HG03064 (cell line): ENCODE measurements at regions not wholly inside any gene's neighbourhood (a gene's known extent, or its start where the extent isn't known, plus 50 kb on each side); places are given as distances from the start of the nearest gene placed in this dataset.

Experiments
- ATAC-seq: cut with Tn5 transposase; IDR thresholded peaks from one replicate; pipeline ENCODE4 v1.9.1; 2021; ENCODE audit warnings: low read depth; ENCODE audit not compliant: unreplicated experiment

DNA sequence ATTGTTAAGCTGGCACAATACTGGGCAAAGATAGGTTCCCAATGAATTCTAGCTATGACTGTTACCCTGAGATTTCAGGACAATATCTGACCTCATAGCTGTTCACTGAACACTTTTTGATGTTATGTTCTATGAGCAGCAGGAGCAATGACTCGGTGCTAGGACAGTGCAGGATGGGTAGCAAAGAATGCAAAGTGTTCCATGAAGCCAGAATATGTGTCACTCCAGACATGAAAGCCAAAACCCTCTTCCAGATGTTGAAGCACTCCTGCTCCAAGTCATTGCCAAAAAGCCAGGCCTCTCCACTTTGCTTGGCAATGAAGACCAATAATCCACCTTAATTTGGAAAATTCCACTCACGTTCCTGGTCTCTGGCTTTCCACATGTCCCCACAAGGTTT, 300.9 kb upstream of the CPEB2 start:
- no peak for ATAC-seq

GRCh38 chr4:14701896-14702295, 300.4 kb upstream of the CPEB2 start:
- ATAC-seq = no peak

GRCh38 chr4:14708574-14708973, 293.7 kb upstream of the CPEB2 start:
- no peak for ATAC-seq

DNA sequence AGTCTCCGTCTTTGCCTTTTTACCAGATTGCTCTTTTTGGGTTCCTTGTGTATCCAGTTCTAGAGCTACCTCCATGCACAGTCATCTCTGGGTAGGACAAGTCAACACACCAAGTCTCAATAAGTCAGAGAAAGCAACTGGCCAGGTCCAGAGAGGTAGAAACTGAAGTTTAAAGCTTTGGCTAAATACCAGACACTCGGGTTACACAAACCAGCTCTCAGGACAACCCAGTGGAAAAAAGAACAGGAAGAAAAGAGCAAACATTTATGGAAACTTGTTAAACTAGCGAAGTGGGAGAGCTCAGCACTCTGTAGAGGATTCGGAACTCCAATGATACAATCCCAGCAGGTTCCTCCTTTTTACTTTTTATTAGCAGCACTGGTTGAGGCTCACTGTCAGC, 291.0 kb upstream of the CPEB2 start:
- ATAC-seq = no peak

GRCh38 chr4:14716691-14717090, 285.6 kb upstream of the CPEB2 start:
- ATAC-seq = no peak

GRCh38 chr4:14719053-14719452, 283.2 kb upstream of the CPEB2 start:
- no peak for ATAC-seq

DNA sequence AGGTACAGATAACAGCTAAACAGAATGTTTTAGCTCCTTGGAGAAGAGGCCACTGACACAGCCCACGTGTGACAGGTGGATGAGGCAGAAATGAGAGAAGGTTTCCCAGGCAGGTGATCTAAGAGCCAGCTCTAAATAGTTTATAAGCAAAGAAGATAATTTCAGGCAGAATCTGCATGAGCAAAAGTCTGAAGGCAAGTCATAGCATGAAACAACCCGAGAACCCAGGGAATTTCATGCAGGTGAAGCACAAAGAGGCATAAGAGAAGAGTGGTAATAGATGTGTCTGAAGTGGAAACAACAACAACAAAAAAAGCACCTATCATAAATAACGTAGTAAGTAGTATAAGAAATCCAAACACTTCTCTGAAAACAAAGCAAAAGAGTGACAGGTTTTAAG, 275.8 kb upstream of the CPEB2 start:
- ATAC-seq = no peak

GRCh38 chr4:14726877-14727361, 275.4 kb upstream of the CPEB2 start:
- ATAC-seq = no peak

DNA sequence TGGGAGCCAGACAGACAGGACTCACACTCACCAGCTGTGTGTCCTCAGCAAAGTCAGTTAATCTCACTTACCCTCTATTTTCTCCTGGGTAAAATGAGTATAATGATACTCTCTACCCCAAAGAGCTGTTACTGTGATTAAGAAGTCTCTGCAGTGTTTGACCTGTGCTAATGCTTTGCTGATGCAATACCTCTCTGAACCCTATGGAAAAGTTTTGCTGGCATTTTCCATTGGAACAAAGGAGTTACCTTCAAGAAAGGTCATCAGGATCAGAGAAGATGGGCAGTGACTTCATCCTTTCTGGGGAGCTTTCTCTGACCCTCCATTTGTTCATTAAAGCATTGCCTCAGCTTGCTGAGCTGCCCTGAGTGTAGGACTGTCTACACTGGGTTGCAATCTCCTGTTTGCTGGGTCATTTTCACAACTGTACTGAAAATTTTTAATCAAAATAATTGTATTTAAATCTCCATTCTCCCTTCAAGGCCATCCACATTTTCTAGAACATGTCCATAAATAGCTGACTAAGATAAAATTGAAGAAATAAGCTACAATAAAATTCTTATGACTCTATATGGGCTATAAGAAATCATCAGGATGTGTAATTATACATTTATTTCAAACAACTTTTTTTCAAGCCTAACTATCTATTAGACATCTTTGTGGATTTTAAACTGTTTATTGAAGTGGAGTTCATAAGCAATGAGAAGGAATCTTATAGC, 272.8 kb upstream of the CPEB2 start:
- ATAC-seq = no peak

- ATAC-seq = no peak
Measured at GRCh38 chr4:14742054-14742453, 260.2 kb upstream of the CPEB2 start.

DNA sequence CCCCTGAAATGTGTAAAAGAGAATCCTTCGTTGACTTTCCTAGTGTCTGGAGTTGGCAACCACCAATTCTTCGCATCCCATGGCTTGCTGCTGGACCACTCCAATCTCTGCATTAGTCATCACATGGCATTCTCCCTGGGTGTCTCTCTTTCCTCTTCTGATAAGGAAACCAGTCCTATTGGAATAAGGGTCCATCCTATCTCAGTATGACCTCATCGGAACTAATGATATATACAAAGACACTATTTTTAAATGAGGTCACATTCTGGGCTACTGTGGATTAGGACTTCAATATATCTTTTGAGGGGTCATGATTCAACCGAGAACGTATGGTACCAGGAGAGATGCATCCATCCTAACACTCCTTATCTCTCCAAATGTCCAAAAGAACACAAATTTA, 259.1 kb upstream of the CPEB2 start:
- no peak for ATAC-seq

DNA sequence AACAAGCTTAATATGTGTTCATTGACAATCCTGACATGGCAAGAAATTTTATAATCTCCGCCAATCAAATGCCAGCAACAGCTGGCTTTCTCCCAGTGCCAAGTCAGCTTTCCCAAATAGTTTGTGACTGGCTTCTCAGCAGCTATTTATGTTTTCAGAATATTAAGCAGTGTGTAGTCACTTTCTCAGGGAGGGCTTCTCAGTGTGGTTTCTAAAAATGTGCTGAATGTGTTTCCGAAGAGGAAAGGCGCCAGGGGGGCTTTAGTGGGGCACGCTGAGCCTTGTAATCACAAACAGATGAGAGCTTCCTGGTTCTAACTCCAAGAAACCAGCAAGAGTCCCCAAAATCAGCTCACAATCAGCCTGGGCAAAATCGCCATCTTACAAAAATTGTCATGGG, 258.7 kb upstream of the CPEB2 start:
- no peak for ATAC-seq

- no peak for ATAC-seq
Measured at GRCh38 chr4:14744346-14744745, 257.9 kb upstream of the CPEB2 start.

DNA sequence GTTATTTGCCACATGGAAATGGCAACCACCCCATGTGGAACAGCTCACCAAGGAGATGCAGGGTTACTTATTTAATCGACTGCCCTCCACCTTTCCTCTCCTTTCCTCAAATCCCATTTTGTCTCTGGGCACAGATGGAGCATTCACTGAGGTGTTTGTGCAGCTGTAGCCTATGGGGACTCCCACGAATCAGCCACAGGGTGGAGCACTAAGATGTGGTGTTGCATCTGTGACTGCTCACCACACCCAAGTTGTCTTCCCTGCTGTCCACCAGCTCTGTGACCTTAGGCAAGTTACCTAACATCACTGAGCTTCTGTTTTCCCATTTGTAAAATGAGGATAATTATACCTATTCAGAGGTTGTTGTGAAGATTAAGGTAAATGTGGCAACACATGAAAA, 252.4 kb upstream of the CPEB2 start:
- no peak for ATAC-seq

GRCh38 chr4:14752341-14753046, 249.8 kb upstream of the CPEB2 start:
- no peak for ATAC-seq

DNA sequence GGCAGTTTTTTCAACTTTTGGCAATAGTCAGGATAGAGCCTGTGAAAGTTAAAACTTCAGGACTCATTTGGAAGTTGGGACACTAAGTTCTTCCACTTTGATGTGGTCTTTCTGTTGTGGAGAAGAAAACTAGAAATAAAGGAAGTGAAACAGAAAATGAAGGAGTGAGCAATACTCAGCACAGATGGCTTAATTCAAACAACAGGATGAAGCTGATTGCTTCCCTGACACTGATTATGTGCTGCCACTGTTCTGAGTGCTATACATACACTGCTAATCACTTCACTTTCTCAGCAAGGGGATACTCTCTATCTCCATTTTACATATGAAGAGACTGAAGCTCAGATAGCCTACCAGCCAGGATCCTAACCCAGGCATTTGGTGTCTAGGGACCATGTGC, 235.1 kb upstream of the CPEB2 start:
- no peak for ATAC-seq

- ATAC-seq = no peak
Measured at GRCh38 chr4:14768449-14768848, 233.8 kb upstream of the CPEB2 start.

DNA sequence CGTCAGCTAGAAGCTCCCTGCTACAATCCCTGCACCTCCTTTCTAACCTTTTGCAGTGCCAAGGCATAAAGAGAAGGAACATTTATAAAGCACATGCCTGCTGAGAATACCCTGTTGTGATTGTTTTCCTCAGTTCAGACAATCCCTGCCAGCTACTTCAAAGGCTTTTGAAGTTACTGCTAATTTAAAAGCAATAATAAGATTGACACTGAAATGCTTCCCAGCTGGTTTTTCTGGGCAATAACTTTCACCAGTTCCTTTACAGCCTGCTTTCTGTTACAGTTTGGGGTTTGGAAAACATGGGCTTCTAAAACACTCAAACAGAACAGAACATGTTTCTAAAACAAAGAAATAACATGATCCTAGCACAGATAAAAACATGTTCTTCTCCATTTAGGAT, 232.3 kb upstream of the CPEB2 start:
- ATAC-seq = no peak

DNA sequence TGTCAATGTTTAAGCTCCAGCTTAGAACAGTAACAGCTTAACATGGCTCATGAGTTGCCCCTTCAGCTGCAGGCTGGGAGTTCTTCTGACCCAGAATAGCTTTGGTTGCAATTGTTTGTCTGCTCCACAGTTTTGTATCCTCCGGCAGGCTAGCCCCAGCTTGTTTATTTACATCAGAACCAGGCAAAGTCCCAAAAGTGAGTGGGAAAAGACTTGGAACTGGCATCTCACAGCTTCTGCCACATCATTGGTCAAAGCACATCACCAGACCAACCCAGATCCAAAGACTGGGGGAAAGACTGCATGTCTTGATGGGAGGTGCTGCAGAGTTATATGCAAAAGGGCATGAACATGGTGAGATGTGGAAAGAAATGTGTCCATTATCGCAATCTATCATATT, 231.2 kb upstream of the CPEB2 start:
- ATAC-seq = no peak

- ATAC-seq = no peak
Measured at GRCh38 chr4:14771504-14772175, 230.6 kb upstream of the CPEB2 start.

DNA sequence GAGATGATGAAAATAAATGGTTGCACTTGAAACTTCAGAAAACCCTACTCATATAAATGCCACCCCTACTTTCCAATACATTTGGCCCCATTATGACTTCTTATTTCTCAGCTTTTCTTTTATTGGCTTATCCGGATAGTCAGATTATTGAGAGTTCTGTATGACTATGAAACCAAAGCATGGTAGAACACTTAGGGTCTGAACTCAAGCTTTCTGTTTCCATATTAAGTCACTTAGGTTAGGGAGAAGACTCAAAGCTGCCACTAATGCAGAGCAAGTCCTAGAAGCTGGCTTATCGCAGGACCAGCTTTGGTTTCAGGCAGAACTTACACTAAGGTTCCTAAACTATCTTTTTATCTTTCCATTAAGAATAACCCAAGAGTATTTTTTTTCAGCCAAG, 229.9 kb upstream of the CPEB2 start:
- no peak for ATAC-seq
